Neural progenitor cell (in vitro differentiated cells): ENCODE measurements at regions not wholly inside any gene's neighbourhood (a gene's known extent, or its start where the extent isn't known, plus 50 kb on each side); places are given as distances from the start of the nearest gene placed in this dataset.

Experiments
- EZH2 ChIP-seq: fragments of 200-600 bp; sonication (generic); IDR thresholded peaks from 2 replicates; pipeline ENCODE4 v1.6.1; 2017; ENCODE audit warnings: antibody characterized with exemption, mild to moderate bottlenecking, moderate library complexity
- EZH2phosphoT487 ChIP-seq: fragments of 200-600 bp; sonication (generic); IDR thresholded peaks from 2 replicates; pipeline ENCODE4 v1.6.1; 2017; ENCODE audit warnings: antibody characterized with exemption
- TF ChIP-seq, protein P1 (sequence below): fragments of 200-600 bp; sonication (generic); IDR thresholded peaks from 2 replicates; pipeline ENCODE4 v1.5.1; 2017; ENCODE audit warnings: antibody characterized with exemption, mild to moderate bottlenecking

DNA sequence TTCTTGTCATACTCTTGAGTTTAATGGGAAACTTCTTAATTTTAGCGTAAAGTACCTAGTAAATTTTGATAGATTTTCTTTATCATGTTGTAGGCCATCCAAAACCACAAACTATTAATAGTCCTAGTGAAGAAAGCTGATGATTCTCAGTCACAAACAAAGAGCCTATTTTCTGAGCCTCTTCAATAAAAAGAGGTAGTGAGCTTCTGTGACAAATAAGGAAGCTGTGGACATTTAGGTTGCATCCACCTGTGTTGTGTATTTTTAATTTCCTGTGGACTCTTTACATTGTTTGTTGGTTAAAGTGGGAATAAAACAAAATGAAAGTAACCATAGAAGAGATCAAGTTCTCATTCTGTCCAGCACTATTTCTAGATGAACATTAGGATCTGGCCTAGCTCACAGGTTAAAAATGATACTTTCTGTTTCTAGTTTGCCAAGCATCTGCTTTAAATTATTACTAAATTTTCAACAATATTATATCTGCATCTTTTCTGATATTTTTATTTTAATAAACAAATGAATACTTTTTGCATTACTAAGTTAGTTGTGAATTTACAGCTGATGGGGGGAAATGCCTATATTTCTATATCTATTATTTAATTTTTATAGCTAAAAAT lies 702.2 kb upstream of the ADGRL4 start:
- TF ChIP-seq, protein P1, sequence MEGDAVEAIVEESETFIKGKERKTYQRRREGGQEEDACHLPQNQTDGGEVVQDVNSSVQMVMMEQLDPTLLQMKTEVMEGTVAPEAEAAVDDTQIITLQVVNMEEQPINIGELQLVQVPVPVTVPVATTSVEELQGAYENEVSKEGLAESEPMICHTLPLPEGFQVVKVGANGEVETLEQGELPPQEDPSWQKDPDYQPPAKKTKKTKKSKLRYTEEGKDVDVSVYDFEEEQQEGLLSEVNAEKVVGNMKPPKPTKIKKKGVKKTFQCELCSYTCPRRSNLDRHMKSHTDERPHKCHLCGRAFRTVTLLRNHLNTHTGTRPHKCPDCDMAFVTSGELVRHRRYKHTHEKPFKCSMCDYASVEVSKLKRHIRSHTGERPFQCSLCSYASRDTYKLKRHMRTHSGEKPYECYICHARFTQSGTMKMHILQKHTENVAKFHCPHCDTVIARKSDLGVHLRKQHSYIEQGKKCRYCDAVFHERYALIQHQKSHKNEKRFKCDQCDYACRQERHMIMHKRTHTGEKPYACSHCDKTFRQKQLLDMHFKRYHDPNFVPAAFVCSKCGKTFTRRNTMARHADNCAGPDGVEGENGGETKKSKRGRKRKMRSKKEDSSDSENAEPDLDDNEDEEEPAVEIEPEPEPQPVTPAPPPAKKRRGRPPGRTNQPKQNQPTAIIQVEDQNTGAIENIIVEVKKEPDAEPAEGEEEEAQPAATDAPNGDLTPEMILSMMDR, result no peak
- TF ChIP-seq EZH2 (no peak), EZH2phosphoT487 (no peak)
